C4-2B (cell line): ENCODE measurements at regions not wholly inside any gene's neighbourhood (a gene's known extent, or its start where the extent isn't known, plus 50 kb on each side); places are given as distances from the start of the nearest gene placed in this dataset.

Experiments
- H3K27ac ChIP-seq: fragments of 450-650 bp; 2 replicates; pipeline ENCODE4 v1.5.1; 2017
- CTCF ChIP-seq: fragments of 450-650 bp; conservative IDR thresholded peaks from 2 replicates; pipeline ENCODE4 v1.5.1; 2017; ENCODE audit warnings: mild to moderate bottlenecking
- ZFX ChIP-seq: fragments of 450-650 bp; IDR thresholded peaks from 2 replicates; pipeline ENCODE4 v1.6.1; 2017

- no peak overlapping the region for H3K27ac ChIP-seq
- no peak for TF ChIP-seq ZFX
- no peak for TF ChIP-seq CTCF
Observed at GRCh38 chr10:3992382-3993178, 207.6 kb upstream of the KLF6 start.

- no peak for TF ChIP-seq CTCF
Observed at GRCh38 chr10:3990307-3990706, 205.3 kb upstream of the KLF6 start.

GRCh38 chr10:3987143-3987974, 202.3 kb upstream of the KLF6 start:
- H3K27ac ChIP-seq = no peak overlapping the region
- TF ChIP-seq ZFX (no peak), CTCF (no peak)

More at GRCh38 chr10:3990307-3990706, 205.3 kb upstream of the KLF6 start:
- H3K27ac ChIP-seq = no peak overlapping the region

- TF ChIP-seq CTCF (no peak), ZFX (no peak)
- H3K27ac ChIP-seq = no peak overlapping the region
Observed at GRCh38 chr10:3986493-3987142, 201.6 kb upstream of the KLF6 start.

- H3K27ac ChIP-seq = no peak overlapping the region
- TF ChIP-seq CTCF (no peak), ZFX (no peak)
Observed at GRCh38 chr10:3982746-3983442, 197.9 kb upstream of the KLF6 start.

GRCh38 chr10:3981300-3981699, 196.3 kb upstream of the KLF6 start:
- TF ChIP-seq CTCF = no peak
- no peak for TF ChIP-seq ZFX
- no peak overlapping the region for H3K27ac ChIP-seq
